ENCODE measurements at regions not wholly inside any gene's neighbourhood (a gene's known extent, or its start where the extent isn't known, plus 50 kb on each side); places are given as distances from the start of the nearest gene placed in this dataset.

DNA sequence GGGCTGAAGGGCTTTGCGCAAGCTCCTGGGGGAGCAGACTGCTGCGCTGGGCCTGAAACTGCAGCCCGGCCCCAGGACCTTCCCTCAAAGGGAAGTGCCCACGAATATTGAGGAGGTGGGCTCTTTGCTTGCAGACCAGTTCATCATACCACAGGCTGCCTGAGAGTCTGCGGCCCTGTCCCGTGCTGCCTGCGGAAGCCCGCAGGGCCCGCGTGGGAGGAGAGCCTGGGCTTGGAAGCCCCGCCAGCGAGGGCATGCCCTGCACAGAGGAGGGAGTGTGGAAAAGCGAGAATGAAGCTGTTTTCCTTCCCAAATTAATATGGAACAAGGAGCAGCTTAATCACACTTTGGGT, 83.6 kb upstream of the MKI67 start:
- no peak for TF ChIP-seq POLR2A (IDR thresholded peaks at IDR 0.05; ENCODE audit: low read depth, low read length)
- no peak for TF ChIP-seq POLR2AphosphoS5 (IDR thresholded peaks at IDR 0.05; ENCODE audit: insufficient read depth, low read depth, low read length)
- TF ChIP-seq, protein P1, sequence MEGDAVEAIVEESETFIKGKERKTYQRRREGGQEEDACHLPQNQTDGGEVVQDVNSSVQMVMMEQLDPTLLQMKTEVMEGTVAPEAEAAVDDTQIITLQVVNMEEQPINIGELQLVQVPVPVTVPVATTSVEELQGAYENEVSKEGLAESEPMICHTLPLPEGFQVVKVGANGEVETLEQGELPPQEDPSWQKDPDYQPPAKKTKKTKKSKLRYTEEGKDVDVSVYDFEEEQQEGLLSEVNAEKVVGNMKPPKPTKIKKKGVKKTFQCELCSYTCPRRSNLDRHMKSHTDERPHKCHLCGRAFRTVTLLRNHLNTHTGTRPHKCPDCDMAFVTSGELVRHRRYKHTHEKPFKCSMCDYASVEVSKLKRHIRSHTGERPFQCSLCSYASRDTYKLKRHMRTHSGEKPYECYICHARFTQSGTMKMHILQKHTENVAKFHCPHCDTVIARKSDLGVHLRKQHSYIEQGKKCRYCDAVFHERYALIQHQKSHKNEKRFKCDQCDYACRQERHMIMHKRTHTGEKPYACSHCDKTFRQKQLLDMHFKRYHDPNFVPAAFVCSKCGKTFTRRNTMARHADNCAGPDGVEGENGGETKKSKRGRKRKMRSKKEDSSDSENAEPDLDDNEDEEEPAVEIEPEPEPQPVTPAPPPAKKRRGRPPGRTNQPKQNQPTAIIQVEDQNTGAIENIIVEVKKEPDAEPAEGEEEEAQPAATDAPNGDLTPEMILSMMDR (IDR thresholded peaks at IDR 0.05; ENCODE audit: extremely low read depth in 1 of 2, insufficient read depth in 1 of 2, low read depth in 1 of 2, low read length in 2 of 2) = no peak
- TF ChIP-seq EZH2 (IDR thresholded peaks at IDR 0.05; ENCODE audit: borderline replicate concordance, low read depth, low read length, severe bottlenecking) = no peak
